ENCODE measurements at regions not wholly inside any gene's neighbourhood (a gene's known extent, or its start where the extent isn't known, plus 50 kb on each side); places are given as distances from the start of the nearest gene placed in this dataset.
A peak's percentile ranks its signal among the peaks of the same experiment; 100 is the strongest.
"Not testable (repeated sequence)": the region's sequence is repeated elsewhere in the genome, so short reads cannot be mapped to it uniquely, and the experiment has no call there.

DNA sequence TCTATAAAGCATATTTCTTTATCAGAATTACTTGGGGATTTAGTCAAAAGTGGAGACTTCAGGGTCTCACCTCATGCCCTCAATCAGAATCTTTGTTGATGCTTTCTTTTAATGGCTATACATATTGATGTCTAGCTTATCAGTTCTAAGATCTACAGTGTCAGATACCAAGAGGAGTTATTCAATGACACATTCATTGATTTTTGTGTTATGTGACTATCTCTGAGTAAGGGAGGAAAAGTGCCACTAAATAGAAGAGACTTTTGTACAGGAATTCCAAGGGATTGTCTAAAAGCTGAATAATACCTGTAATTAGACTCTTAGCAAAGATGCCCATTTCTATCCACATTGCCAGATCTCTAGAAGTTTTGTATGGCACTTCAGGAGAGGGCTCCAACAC is 87.2 kb downstream of the HLX start:
- Histone ChIP-seq H3K4me3 (ENCODE audit: low read depth, low read length) (no peak overlapping the region), H3K4me1 (peaks cover 3% of the 10 kb centered on the region; the same call in 1 of the 2 replicates), H3K27me3 (no peaks in the 10 kb centered on the region), H3K9me3 (no peaks in the 10 kb centered on the region), H3K36me3 (no peaks in the 10 kb centered on the region)
- TF ChIP-seq, protein P1, sequence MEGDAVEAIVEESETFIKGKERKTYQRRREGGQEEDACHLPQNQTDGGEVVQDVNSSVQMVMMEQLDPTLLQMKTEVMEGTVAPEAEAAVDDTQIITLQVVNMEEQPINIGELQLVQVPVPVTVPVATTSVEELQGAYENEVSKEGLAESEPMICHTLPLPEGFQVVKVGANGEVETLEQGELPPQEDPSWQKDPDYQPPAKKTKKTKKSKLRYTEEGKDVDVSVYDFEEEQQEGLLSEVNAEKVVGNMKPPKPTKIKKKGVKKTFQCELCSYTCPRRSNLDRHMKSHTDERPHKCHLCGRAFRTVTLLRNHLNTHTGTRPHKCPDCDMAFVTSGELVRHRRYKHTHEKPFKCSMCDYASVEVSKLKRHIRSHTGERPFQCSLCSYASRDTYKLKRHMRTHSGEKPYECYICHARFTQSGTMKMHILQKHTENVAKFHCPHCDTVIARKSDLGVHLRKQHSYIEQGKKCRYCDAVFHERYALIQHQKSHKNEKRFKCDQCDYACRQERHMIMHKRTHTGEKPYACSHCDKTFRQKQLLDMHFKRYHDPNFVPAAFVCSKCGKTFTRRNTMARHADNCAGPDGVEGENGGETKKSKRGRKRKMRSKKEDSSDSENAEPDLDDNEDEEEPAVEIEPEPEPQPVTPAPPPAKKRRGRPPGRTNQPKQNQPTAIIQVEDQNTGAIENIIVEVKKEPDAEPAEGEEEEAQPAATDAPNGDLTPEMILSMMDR (IDR thresholded peaks at IDR 0.05; ENCODE audit: low read depth, low read length): no peak
- DNase-seq: no peak

GRCh38 chr1:220966881-220967611 is 87.8 kb downstream of the HLX start:
- no peaks in the 10 kb centered on the region for H3K36me3 ChIP-seq
- no peak overlapping the region for H3K4me3 ChIP-seq (ENCODE audit: low read depth, low read length)
- DNase-seq: peak; percentile 76
- TF ChIP-seq, protein P1 (IDR thresholded peaks at IDR 0.05; ENCODE audit: low read depth, low read length): no peak
- H3K9me3 ChIP-seq: no peaks in the 10 kb centered on the region
- H3K27me3 ChIP-seq: no peaks in the 10 kb centered on the region
- peaks cover 3% of the 10 kb centered on the region; the same call in 1 of the 2 replicates for H3K4me1 ChIP-seq

GRCh38 chr1:220967911-220968310 is 88.7 kb downstream of the HLX start:
- H3K9me3 ChIP-seq: no peaks in the 10 kb centered on the region
- H3K4me1 ChIP-seq: peaks cover 3% of the 10 kb centered on the region; the same call in 1 of the 2 replicates

DNA sequence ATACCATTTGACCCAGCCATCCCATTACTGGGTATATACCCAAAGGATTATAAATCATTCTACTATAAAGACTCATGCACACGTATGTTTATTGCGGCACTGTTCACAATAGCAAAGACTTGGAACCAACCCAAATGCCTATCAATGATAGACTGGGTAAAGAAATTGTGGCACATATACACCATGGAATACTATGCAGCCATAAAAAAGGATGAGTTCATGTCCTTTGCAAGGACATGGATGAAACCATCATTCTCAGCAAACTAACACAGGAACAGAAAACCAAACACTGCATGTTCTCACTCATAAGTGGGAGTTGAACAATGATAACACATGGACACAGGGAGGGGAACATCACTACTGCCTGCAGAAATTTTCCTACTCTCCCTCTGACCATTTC is 90.0 kb downstream of the HLX start:
- H3K4me3 ChIP-seq (ENCODE audit: low read depth, low read length); H3K27me3 ChIP-seq; H3K9me3 ChIP-seq; H3K36me3 ChIP-seq; H3K4me1 ChIP-seq; DNase-seq: not testable (repeated sequence)

More at GRCh38 chr1:220967911-220968310, 88.7 kb downstream of the HLX start:
- Histone ChIP-seq H3K27me3 (no peaks in the 10 kb centered on the region), H3K4me3 (ENCODE audit: low read depth, low read length) (no peak overlapping the region), H3K36me3 (no peaks in the 10 kb centered on the region)
- no peak for DNase-seq
- TF ChIP-seq, protein P1 (IDR thresholded peaks at IDR 0.05; ENCODE audit: low read depth, low read length): no peak

GRCh38 chr1:220970311-220970710 is 91.1 kb downstream of the HLX start:
- no peaks in the 10 kb centered on the region for H3K36me3 ChIP-seq
- peaks cover 3% of the 10 kb centered on the region; the same call in 1 of the 2 replicates for H3K4me1 ChIP-seq
- no peak for DNase-seq
- H3K4me3 ChIP-seq (ENCODE audit: low read depth, low read length): no peak overlapping the region
- H3K27me3 ChIP-seq: no peaks in the 10 kb centered on the region
- TF ChIP-seq, protein P1 (IDR thresholded peaks at IDR 0.05; ENCODE audit: low read depth, low read length): no peak
- no peaks in the 10 kb centered on the region for H3K9me3 ChIP-seq

GRCh38 chr1:220971221-220971620 is 92.0 kb downstream of the HLX start:
- no peak for DNase-seq
- TF ChIP-seq, protein P1 (IDR thresholded peaks at IDR 0.05; ENCODE audit: low read depth, low read length): no peak
- H3K27me3 ChIP-seq: no peaks in the 10 kb centered on the region
- peaks cover 3% of the 10 kb centered on the region; the same call in 1 of the 2 replicates for H3K4me1 ChIP-seq
- no peaks in the 10 kb centered on the region for H3K9me3 ChIP-seq
- H3K36me3 ChIP-seq: no peaks in the 10 kb centered on the region
- no peak overlapping the region for H3K4me3 ChIP-seq (ENCODE audit: low read depth, low read length)
